CD4-positive, alpha-beta T cell (primary cell): ENCODE measurements at regions not wholly inside any gene's neighbourhood (a gene's known extent, or its start where the extent isn't known, plus 50 kb on each side); places are given as distances from the start of the nearest gene placed in this dataset.

Source experiments
- ATAC-seq: fragments of 200-7000 bp; cut with Tn5 transposase; one replicate; pipeline ENCODE4 v1.10.0; 2022; ENCODE audit warnings: mild to moderate bottlenecking; ENCODE audit not compliant: poor library complexity
- CTCF ChIA-PET: fragments of 350-600 bp; sonication (Branson Sonifier 250); formaldehyde crosslinking; loops from one replicate; lab custom pipeline; 2021; ENCODE audit warnings: antibody characterized with exemption, inconsistent platforms; lab: Charles Lee
- POLR2A ChIA-PET: fragments of 350-600 bp; sonication (Branson Sonifier 250); formaldehyde crosslinking; loops from one replicate; lab custom pipeline; 2021; ENCODE audit warnings: antibody characterized with exemption, inconsistent platforms; lab: Charles Lee
- DNase-seq, 14 experiments: peaks; one replicate each; pipeline ENCODE4 v3.0.0-alpha.2; 2013 to 2020; ENCODE audit warnings: mixed read lengths in 2 of 14
- H3K27ac ChIP-seq, 2 donors: one replicate each; pipeline versions ENCODE4 v1.5.1 to v1.7.0; 2013; ENCODE audit warnings: low read length in 2 of 2, low read depth in 1 of 2, mild to moderate bottlenecking in 1 of 2
- H3K27me3 ChIP-seq, 2 experiments: 1 replicate in 1 of 2; 2 replicates in 1 of 2; pipeline versions ENCODE4 v1.6.1 to v1.7.0; 2013; ENCODE audit warnings: low read length in 2 of 2, control low read depth in 1 of 2, mild to moderate bottlenecking in 1 of 2, moderate library complexity in 1 of 2; ENCODE audit not compliant: insufficient read depth in 2 of 2, control insufficient read depth in 1 of 2
- H3K36me3 ChIP-seq: one replicate; pipeline ENCODE4 v1.6.1; 2013; ENCODE audit warnings: low read length, control low read depth; ENCODE audit not compliant: insufficient read depth
- H3K4me1 ChIP-seq: one replicate; pipeline ENCODE4 v1.6.1; 2013; ENCODE audit warnings: low read length, control low read depth; ENCODE audit not compliant: insufficient read depth
- H3K4me3 ChIP-seq: one replicate; pipeline ENCODE4 v1.5.1; 2013; ENCODE audit warnings: mild to moderate bottlenecking, low read length, moderate library complexity
- H3K9me3 ChIP-seq, 2 experiments: 1 replicate in 1 of 2; 2 replicates in 1 of 2; pipeline versions ENCODE4 v1.6.1 to v1.7.0; 2013; ENCODE audit warnings: low read length in 2 of 2, mild to moderate bottlenecking in 2 of 2, control low read depth in 1 of 2, moderate library complexity in 1 of 2; ENCODE audit not compliant: control insufficient read depth in 1 of 2, insufficient read depth in 1 of 2
- H3K27ac Mint-ChIP-seq: one replicate; pipeline ENCODE4 v1.8.0; 2020; ENCODE audit warnings: mixed read lengths
- H3K27me3 Mint-ChIP-seq: one replicate; pipeline ENCODE4 v1.8.0; 2021; ENCODE audit warnings: mixed read lengths
- H3K36me3 Mint-ChIP-seq: one replicate; pipeline ENCODE4 v1.8.0; 2021; ENCODE audit warnings: low read depth, mixed read lengths
- H3K4me1 Mint-ChIP-seq: one replicate; pipeline ENCODE4 v1.8.0; 2021; ENCODE audit warnings: low read depth, mixed read lengths
- H3K4me3 Mint-ChIP-seq: one replicate; pipeline ENCODE4 v1.8.0; 2020; ENCODE audit warnings: mild to moderate bottlenecking, mixed read lengths
- H3K9me3 Mint-ChIP-seq: one replicate; pipeline ENCODE4 v1.8.0; 2020; ENCODE audit warnings: mixed read lengths
- CTCF ChIP-seq: fragments of 200-600 bp; IDR thresholded peaks from one replicate; pipeline ENCODE4 v1.8.0; 2022; ENCODE audit warnings: antibody characterized with exemption, mild to moderate bottlenecking
- intact Hi-C, 2 experiments: fragments of 100-400 bp; cut with DNase I in 1 of 2; cut with micrococcal nuclease in 1 of 2; formaldehyde crosslinking; loops; one replicate each; pipeline versions ENCODE4 v1.15.1 to v1.9.0; 2023 to 2025; cut with DNase I, micrococcal nuclease

- Mint-ChIP-seq H3K4me1 (no peaks in the 10 kb centered on the region), H3K4me3 (no peak overlapping the region), H3K9me3 (no peaks in the 10 kb centered on the region), H3K36me3 (no peaks in the 10 kb centered on the region), H3K27me3 (no peaks in the 10 kb centered on the region), H3K27ac (no peak overlapping the region)
- peaks cover 0 to 5% of the 10 kb centered on the region in 2 experiments for H3K27me3 ChIP-seq
- H3K27ac ChIP-seq: no peak overlapping the region
- H3K9me3 ChIP-seq: peaks cover 0 to 12% of the 10 kb centered on the region in 2 experiments
- intact Hi-C loops: no loop called here
- POLR2A ChIA-PET: no interaction called here
- H3K4me1 ChIP-seq: no peaks in the 10 kb centered on the region
- ATAC-seq (no peak), DNase-seq (no peak)
- H3K36me3 ChIP-seq: no peaks in the 10 kb centered on the region
- CTCF ChIA-PET: no interaction called here
- H3K4me3 ChIP-seq: no peak overlapping the region
- no peak for TF ChIP-seq CTCF
Observed at GRCh38 chr16:86889974-86890373, 311.6 kb downstream of the FOXL1 start.

- ChIA-PET POLR2A (no interaction called here), CTCF (no interaction called here)
- Histone ChIP-seq H3K4me1 (no peaks in the 10 kb centered on the region), H3K27ac (no peak overlapping the region), H3K9me3 (peaks cover 0 to 13% of the 10 kb centered on the region in 2 experiments), H3K36me3 (no peaks in the 10 kb centered on the region), H3K27me3 (peaks cover 0 to 5% of the 10 kb centered on the region in 2 experiments), H3K4me3 (no peak overlapping the region)
- Mint-ChIP-seq H3K27me3 (no peaks in the 10 kb centered on the region), H3K36me3 (no peaks in the 10 kb centered on the region), H3K4me3 (no peak overlapping the region), H3K4me1 (no peaks in the 10 kb centered on the region), H3K27ac (no peak overlapping the region), H3K9me3 (no peaks in the 10 kb centered on the region)
- TF ChIP-seq CTCF: no peak
- ATAC-seq (no peak), DNase-seq (no peak)
- intact Hi-C loops: no loop called here
Observed at GRCh38 chr16:86891121-86891520, 312.8 kb downstream of the FOXL1 start.

- H3K36me3 Mint-ChIP-seq: no peaks in the 10 kb centered on the region
- Histone ChIP-seq H3K27ac (no peak overlapping the region), H3K36me3 (no peaks in the 10 kb centered on the region), H3K9me3 (peaks cover 0 to 17% of the 10 kb centered on the region in 2 experiments), H3K27me3 (peaks cover 0 to 5% of the 10 kb centered on the region in 2 experiments), H3K4me3 (no peak overlapping the region), H3K4me1 (no peaks in the 10 kb centered on the region)
- DNase-seq (no peak), ATAC-seq (no peak)
- no peak overlapping the region for H3K4me3 Mint-ChIP-seq
- no peaks in the 10 kb centered on the region for H3K4me1 Mint-ChIP-seq
- H3K9me3 Mint-ChIP-seq: no peaks in the 10 kb centered on the region
- no peak overlapping the region for H3K27ac Mint-ChIP-seq
- ChIA-PET POLR2A (no interaction called here), CTCF (no interaction called here)
- intact Hi-C loops: no loop called here
- TF ChIP-seq CTCF: no peak
- no peaks in the 10 kb centered on the region for H3K27me3 Mint-ChIP-seq
Observed at GRCh38 chr16:86891631-86892030, 313.3 kb downstream of the FOXL1 start.
